Activated naive CD4-positive, alpha-beta T cell treated with anti-CD3 and anti-CD28 coated beads for 36 hours (primary cell): ENCODE measurements at regions not wholly inside any gene's neighbourhood (a gene's known extent, or its start where the extent isn't known, plus 50 kb on each side); places are given as distances from the start of the nearest gene placed in this dataset.

Source experiments
- CTCF ChIA-PET: fragments of 350-600 bp; sonication (Branson Sonifier 250); formaldehyde crosslinking; loops from one replicate; lab custom pipeline; 2021; ENCODE audit warnings: antibody characterized with exemption; lab: Charles Lee
- DNase-seq: peaks from one replicate; pipeline ENCODE4 v3.0.0-alpha.2; 2020
- H3K27ac Mint-ChIP-seq: one replicate; pipeline ENCODE4 v1.8.0; 2021; ENCODE audit warnings: mild to moderate bottlenecking, mixed read lengths
- H3K27me3 Mint-ChIP-seq: one replicate; pipeline ENCODE4 v1.8.0; 2021; ENCODE audit warnings: low read depth, mixed read lengths
- H3K36me3 Mint-ChIP-seq: one replicate; pipeline ENCODE4 v1.8.0; 2021; ENCODE audit warnings: low read depth, mixed read lengths
- H3K4me1 Mint-ChIP-seq: one replicate; pipeline ENCODE4 v1.8.0; 2021; ENCODE audit warnings: low read depth, mixed read lengths
- H3K4me3 Mint-ChIP-seq: one replicate; pipeline ENCODE4 v1.8.0; 2021; ENCODE audit warnings: mild to moderate bottlenecking, moderate library complexity, mixed read lengths
- H3K9me3 Mint-ChIP-seq: one replicate; pipeline ENCODE4 v1.8.0; 2021; ENCODE audit warnings: mixed read lengths
- intact Hi-C: fragments of 100-400 bp; cut with micrococcal nuclease; formaldehyde crosslinking; loops from one replicate; pipeline ENCODE4 v1.15.1; 2023

GRCh38 chr11:115920092-115920461, 415.9 kb upstream of the CADM1 start:
- no peak overlapping the region for H3K27ac Mint-ChIP-seq
- H3K9me3 Mint-ChIP-seq = peaks cover 4% of the 10 kb centered on the region
- no peaks in the 10 kb centered on the region for H3K36me3 Mint-ChIP-seq
- peaks cover 9% of the 10 kb centered on the region for H3K27me3 Mint-ChIP-seq
- intact Hi-C loops = no loop called here
- H3K4me1 Mint-ChIP-seq = peaks cover 13% of the 10 kb centered on the region
- no peak for DNase-seq
- no peak overlapping the region for H3K4me3 Mint-ChIP-seq
- CTCF ChIA-PET = no interaction called here

DNA sequence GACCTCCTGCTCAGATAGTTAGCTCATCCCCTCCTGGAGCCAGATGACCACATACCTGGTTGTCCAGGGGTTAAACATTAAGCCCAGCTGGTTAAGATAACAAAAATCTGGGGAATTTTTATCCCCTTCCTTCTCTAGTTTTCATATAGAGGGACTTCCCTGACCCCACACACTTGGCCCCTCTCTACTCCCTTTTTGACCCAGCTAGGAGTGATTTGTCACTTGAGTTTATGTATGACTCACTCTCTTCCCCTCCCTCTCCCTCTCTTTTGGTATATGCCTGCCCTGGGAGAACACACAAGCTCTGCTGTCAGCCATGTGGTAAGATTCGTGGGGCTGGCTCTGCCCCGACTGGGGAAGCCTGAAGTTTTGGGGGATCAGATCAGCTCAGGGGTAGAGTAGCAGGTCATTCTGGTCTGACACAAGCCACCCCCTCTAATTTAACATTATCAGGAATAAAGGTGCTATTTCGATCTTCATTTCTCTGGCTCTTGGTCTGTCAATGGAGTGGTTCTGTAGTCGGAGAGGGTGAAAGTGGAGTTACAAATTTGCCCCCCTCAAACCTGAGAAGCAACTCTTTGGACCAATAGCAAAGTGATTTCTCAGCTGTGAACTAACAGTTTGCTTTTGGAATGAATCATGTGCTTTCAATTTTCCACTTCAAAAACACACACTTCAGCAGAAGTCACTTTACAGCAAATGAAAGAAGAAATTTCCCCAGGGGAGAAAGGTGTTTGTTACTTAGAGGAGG, 415.3 kb upstream of the CADM1 start:
- Mint-ChIP-seq H3K27ac (peak overlapping the region; percentile 25), H3K4me3 (no peak overlapping the region), H3K4me1 (peaks cover 8% of the 10 kb centered on the region), H3K9me3 (no peaks in the 10 kb centered on the region), H3K36me3 (no peaks in the 10 kb centered on the region), H3K27me3 (peaks cover 9% of the 10 kb centered on the region)
- intact Hi-C loops = no loop called here
- peak; percentile 12 for DNase-seq
- CTCF ChIA-PET = no interaction called here

DNA sequence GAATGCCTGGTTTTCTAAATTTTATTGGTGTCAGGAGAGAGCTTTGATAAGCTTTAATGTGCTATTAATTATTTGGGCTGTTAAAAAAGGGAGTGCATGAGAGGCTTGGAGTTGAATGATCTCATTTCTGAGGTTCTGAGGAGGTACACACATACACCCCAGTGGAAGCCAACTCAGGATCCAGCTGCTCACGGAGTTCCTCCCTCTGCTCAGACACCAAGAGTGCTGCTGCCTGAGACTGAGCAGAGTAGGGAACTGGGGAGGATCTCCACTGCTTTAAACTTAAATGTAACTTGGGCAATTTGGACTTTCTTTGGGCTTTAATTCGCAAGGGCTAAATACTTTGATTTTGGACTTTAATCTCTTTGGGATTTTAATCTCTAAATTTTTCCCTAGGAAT, 414.4 kb upstream of the CADM1 start:
- Mint-ChIP-seq H3K36me3 (no peaks in the 10 kb centered on the region), H3K27ac (no peak overlapping the region), H3K4me1 (peaks cover 8% of the 10 kb centered on the region), H3K27me3 (peaks cover 9% of the 10 kb centered on the region), H3K4me3 (no peak overlapping the region), H3K9me3 (no peaks in the 10 kb centered on the region)
- CTCF ChIA-PET = no interaction called here
- DNase-seq = no peak
- intact Hi-C loops = no loop called here

DNA sequence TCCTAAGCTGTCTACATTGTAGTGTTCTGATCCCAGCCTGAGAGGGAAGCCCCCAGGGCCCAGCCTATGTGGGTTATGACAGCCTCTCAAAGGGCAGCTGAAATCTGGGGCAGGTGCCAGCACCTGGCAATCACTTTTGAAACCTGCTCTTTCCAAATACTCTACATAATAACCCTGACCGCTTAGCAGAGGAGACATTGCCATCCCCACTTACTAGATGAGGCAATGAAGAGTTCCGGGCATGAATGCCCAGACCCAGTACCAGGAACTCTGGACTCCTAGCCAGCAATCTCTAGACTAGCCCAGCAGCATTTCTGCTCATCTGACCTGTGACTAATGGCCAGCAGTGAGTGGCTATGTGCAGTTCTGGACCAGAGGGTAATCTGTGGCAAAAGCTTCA, 412.4 kb upstream of the CADM1 start:
- no peaks in the 10 kb centered on the region for H3K36me3 Mint-ChIP-seq
- H3K4me1 Mint-ChIP-seq = peaks cover 8% of the 10 kb centered on the region
- H3K4me3 Mint-ChIP-seq = no peak overlapping the region
- H3K27me3 Mint-ChIP-seq = peaks cover 5% of the 10 kb centered on the region
- no peak for DNase-seq
- H3K27ac Mint-ChIP-seq = no peak overlapping the region
- no peaks in the 10 kb centered on the region for H3K9me3 Mint-ChIP-seq
- CTCF ChIA-PET = no interaction called here
- intact Hi-C loops = no loop called here

DNA sequence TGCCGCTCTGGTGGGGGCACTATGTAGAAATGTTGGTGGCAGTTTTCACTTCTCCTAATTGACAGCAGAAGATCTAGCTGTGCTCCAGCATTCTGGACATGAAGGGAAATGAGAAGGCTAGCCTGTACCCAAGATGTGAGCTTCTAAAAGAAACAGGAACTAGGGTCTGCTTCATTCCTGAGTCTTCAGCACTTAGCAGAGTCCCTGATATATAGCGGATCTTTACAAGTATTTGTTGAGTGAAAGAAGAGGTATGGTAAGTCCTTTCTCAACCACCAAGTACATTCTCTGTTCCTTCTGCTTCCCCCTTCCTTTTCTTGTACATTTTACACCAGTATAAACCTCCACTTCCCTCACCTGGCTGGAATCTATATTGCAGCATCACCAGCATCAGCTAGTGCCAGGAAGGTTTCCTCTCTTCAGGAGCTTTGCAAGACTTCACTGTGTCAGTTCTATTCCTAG, 408.3 kb upstream of the CADM1 start:
- H3K4me3 Mint-ChIP-seq = no peak overlapping the region
- no peaks in the 10 kb centered on the region for H3K4me1 Mint-ChIP-seq
- no peak overlapping the region for H3K27ac Mint-ChIP-seq
- H3K36me3 Mint-ChIP-seq = no peaks in the 10 kb centered on the region
- intact Hi-C loops = no loop called here
- DNase-seq = no peak
- CTCF ChIA-PET = interaction anchor here (0.6 kb wide), 1 partner anchor 742 kb away, joined by 3 read pairs; no protein-coding TSS in a partner anchor
- H3K9me3 Mint-ChIP-seq = no peaks in the 10 kb centered on the region
- H3K27me3 Mint-ChIP-seq = no peaks in the 10 kb centered on the region

DNA sequence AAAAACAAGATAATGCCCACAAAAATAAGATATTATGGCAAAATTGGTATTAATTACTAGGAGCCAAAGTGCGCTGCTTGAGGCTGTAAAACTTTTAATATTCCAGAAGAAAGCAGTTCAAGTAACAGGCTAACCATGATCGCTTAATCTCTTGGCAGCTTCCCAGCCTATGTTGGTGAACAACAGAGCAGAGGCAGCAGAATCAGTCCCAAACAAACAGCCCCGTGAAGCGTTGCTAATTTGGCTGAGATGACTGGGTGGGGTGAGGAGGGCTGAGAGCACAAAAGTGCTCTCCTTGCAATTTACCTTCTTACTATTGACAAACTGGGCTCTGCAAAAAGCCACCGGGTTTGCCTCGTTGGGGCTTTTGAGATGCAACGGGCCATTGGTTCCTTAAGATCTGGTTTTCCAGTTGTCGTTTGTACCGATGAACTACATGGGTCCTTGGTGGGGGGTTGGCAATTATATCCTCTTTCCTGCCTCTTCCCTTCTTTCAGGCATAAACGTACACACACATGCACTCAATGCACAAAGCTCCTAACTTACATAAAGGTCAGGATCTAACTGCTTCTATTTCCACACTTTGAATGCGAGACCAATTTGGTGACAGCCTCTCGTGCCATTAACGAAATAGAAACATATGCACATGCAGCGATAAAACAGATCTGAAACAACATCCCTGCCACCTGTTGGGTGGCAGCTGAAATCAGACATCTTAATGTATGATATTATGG, 407.6 kb upstream of the CADM1 start:
- Mint-ChIP-seq H3K27me3 (no peaks in the 10 kb centered on the region), H3K36me3 (no peaks in the 10 kb centered on the region), H3K4me1 (no peaks in the 10 kb centered on the region), H3K9me3 (no peaks in the 10 kb centered on the region), H3K27ac (no peak overlapping the region), H3K4me3 (no peak overlapping the region)
- CTCF ChIA-PET = no interaction called here
- intact Hi-C loops = no loop called here
- DNase-seq = no peak

- Mint-ChIP-seq H3K27me3 (no peaks in the 10 kb centered on the region), H3K4me1 (no peaks in the 10 kb centered on the region), H3K36me3 (no peaks in the 10 kb centered on the region), H3K27ac (no peak overlapping the region), H3K9me3 (no peaks in the 10 kb centered on the region), H3K4me3 (no peak overlapping the region)
- CTCF ChIA-PET = no interaction called here
- no peak for DNase-seq
- intact Hi-C loops = no loop called here
These were observed 406.2 kb upstream of the CADM1 start for GRCh38 chr11:115910379-115910778.

DNA sequence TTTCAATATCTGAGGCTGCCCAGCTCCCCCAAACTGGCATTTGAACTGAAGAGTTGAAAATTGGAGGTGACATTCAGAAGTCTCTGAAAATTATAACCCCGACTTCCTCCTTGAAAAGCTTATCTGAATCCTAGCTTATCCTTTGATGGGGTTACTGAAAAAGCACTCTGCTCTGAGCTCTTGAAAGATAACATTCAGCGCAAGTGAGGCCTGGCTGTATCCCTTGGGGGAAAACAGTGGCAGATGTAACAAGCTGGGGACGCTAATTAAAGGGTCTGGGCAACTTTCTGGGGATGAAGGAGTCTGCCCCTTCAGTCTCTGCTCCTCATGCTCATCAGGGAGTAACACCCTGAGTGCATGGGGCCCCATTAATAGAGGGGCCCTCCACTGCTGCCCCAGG, 402.0 kb upstream of the CADM1 start:
- CTCF ChIA-PET = no interaction called here
- intact Hi-C loops = no loop called here

GRCh38 chr11:115905341-115906000, 401.3 kb upstream of the CADM1 start:
- Mint-ChIP-seq H3K4me3 (no peak overlapping the region), H3K9me3 (peaks cover 2% of the 10 kb centered on the region), H3K36me3 (no peaks in the 10 kb centered on the region), H3K27ac (no peak overlapping the region), H3K27me3 (no peaks in the 10 kb centered on the region), H3K4me1 (no peaks in the 10 kb centered on the region)
- CTCF ChIA-PET = no interaction called here
- DNase-seq = no peak
- intact Hi-C loops = no loop called here

More for the DNA sequence above, 402.0 kb upstream of the CADM1 start:
- H3K36me3 Mint-ChIP-seq = no peaks in the 10 kb centered on the region
- no peaks in the 10 kb centered on the region for H3K4me1 Mint-ChIP-seq
- no peak overlapping the region for H3K4me3 Mint-ChIP-seq
- H3K27me3 Mint-ChIP-seq = no peaks in the 10 kb centered on the region
- no peak overlapping the region for H3K27ac Mint-ChIP-seq
- H3K9me3 Mint-ChIP-seq = peaks cover 2% of the 10 kb centered on the region
- DNase-seq = no peak

GRCh38 chr11:115903179-115903578, 399.0 kb upstream of the CADM1 start:
- intact Hi-C loops = no loop called here
- no peaks in the 10 kb centered on the region for H3K36me3 Mint-ChIP-seq
- no peak overlapping the region for H3K27ac Mint-ChIP-seq
- DNase-seq = no peak
- CTCF ChIA-PET = no interaction called here
- H3K4me1 Mint-ChIP-seq = no peaks in the 10 kb centered on the region
- peaks cover 2% of the 10 kb centered on the region for H3K9me3 Mint-ChIP-seq
- H3K27me3 Mint-ChIP-seq = no peaks in the 10 kb centered on the region
- no peak overlapping the region for H3K4me3 Mint-ChIP-seq

GRCh38 chr11:115901069-115901468, 396.9 kb upstream of the CADM1 start:
- no peaks in the 10 kb centered on the region for H3K36me3 Mint-ChIP-seq
- intact Hi-C loops = no loop called here
- H3K27ac Mint-ChIP-seq = no peak overlapping the region
- H3K27me3 Mint-ChIP-seq = no peaks in the 10 kb centered on the region
- H3K9me3 Mint-ChIP-seq = peaks cover 2% of the 10 kb centered on the region
- no peak for DNase-seq
- CTCF ChIA-PET = no interaction called here
- H3K4me3 Mint-ChIP-seq = no peak overlapping the region
- H3K4me1 Mint-ChIP-seq = no peaks in the 10 kb centered on the region

GRCh38 chr11:115900111-115900510, 395.9 kb upstream of the CADM1 start:
- no peak overlapping the region for H3K27ac Mint-ChIP-seq
- H3K36me3 Mint-ChIP-seq = no peaks in the 10 kb centered on the region
- no peak overlapping the region for H3K4me3 Mint-ChIP-seq
- peaks cover 2% of the 10 kb centered on the region for H3K9me3 Mint-ChIP-seq
- H3K4me1 Mint-ChIP-seq = no peaks in the 10 kb centered on the region
- no peaks in the 10 kb centered on the region for H3K27me3 Mint-ChIP-seq
- no peak for DNase-seq
- CTCF ChIA-PET = no interaction called here
- intact Hi-C loops = no loop called here
